Islet precursor cell (in vitro differentiated cells): ENCODE measurements at regions not wholly inside any gene's neighbourhood (a gene's known extent, or its start where the extent isn't known, plus 50 kb on each side); places are given as distances from the start of the nearest gene placed in this dataset.
"Not testable (repeated sequence)": the region's sequence is repeated elsewhere in the genome, so short reads cannot be mapped to it uniquely, and the experiment has no call there.

Source experiments
- DNase-seq: peaks from one replicate; pipeline ENCODE4 v3.0.0-alpha.2; 2018

DNA sequence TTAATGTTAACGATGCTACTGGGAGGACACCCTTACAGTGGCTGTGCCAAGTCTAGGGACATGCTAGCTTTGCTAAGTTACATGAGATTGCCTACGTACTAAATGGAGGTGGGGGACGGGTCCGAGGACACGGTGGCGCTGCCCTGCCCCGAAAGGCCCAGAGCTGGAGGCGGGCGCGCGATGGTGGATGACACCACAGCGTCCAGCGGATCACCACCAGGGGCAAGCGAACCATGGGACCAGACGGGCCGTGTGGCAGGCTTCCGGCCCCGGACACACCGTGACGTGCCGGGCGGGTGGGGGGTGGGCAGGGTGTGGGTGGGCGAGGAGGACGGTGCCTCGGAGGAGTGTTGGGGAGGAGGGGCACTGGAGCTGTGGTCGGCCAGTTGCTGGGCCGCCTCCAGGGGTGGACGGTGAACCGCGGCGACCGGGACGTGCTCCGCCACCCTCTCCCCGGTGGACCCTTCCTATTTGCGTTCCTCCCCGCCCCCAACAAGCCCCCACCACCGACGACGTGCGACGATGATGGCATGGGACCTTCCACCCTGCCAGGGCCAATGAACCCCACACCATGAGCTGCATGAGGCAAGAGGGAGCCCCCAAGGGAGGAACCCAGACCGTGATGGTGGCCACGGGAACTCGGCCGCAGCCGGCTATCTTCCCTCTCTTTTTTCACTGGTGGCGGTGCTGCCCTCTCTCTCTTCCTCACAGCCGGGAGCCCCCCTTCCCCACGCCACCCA, 773.3 kb upstream of the DEFB115 start:
- no peak for DNase-seq

DNA sequence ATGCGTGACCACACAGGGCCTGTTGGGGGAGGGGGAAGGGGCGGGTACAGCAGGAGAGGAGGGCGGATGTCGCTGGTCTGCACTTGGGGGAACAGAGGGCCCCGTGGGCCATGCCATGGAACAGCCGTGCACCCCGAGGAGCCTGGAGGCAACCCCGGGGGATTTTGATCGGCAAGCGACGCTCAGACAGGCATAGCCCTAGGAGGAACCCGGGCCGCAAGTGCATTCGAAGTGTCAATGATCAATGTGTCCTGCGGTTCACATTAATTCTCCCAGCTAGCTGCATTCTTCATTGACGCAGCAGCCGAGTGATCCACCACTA, 772.8 kb upstream of the DEFB115 start:
- DNase-seq: no peak

DNA sequence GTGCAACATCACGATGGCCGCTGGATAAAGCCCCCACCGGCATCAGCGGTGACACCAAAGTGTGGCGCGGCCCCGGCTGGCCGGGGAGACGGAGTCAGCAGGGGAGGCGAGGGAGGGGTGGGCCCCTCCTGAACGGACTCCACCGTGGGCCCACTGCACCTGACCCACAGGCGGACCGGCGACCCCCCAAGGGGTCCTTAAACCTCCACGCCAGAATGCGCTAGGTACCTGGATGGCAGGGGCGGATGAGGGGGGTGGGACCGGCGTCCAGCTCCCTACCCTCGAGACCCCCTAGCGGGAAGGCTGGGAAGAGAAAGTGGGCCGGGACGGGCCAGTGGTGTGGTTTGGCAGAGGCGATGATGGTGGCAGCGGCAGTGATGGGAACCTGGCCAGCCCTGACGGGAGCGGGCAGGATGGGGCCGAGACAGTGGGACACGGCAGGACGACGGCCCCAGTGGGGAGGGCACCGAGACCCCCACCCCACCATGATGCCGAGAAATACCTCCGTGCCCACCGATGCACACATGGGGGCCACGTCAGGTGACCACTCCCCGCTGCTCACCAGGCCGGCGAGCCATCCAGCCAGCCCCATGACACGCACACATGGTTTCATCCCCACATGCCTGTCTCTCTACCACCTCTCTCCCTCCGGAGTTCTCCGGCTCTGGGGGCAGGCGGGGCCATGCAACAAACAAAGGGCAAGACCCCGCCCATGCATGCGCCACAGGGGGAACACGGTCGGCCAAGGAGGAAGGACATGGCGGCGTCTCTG, 771.9 kb upstream of the DEFB115 start:
- DNase-seq: no peak

DNA sequence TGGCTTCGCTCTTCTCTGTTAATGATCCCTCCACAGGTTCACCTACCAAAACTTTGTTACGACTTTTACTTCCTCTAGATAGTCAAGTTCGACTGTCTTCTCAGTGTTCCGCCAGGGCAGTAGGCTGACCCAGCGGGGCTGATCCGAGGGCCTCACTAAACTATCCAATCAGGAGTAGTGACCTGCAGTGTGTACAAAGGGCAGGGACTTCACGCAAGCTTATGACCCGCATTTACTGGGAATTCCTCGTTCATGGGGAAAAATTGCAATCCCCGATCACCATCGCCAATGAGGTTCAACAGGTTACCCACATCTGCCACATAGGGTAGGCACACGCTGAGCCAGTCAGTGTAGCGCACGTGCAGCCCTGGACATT, 771.4 kb upstream of the DEFB115 start:
- no peak for DNase-seq

DNA sequence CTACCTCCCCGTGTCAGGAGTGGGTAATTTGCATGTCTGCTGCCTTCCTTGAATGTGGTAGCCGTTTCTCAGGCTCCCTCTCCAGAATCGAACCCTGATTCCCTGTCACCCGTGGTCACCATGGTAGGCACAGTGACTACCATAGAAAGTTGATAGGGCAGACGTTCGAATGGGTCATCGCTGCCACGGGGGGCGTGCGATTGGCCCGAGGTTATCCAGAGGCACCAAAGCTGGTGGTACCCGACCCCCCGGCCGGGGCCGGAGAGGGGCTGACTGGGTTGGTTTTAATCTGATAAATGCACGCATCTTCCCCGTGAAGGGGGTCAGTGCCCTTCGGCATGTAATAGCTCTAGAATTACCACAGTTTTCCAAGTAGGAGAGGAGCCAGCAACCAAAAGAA, 770.0 kb upstream of the DEFB115 start:
- DNase-seq: not testable (repeated sequence)

DNA sequence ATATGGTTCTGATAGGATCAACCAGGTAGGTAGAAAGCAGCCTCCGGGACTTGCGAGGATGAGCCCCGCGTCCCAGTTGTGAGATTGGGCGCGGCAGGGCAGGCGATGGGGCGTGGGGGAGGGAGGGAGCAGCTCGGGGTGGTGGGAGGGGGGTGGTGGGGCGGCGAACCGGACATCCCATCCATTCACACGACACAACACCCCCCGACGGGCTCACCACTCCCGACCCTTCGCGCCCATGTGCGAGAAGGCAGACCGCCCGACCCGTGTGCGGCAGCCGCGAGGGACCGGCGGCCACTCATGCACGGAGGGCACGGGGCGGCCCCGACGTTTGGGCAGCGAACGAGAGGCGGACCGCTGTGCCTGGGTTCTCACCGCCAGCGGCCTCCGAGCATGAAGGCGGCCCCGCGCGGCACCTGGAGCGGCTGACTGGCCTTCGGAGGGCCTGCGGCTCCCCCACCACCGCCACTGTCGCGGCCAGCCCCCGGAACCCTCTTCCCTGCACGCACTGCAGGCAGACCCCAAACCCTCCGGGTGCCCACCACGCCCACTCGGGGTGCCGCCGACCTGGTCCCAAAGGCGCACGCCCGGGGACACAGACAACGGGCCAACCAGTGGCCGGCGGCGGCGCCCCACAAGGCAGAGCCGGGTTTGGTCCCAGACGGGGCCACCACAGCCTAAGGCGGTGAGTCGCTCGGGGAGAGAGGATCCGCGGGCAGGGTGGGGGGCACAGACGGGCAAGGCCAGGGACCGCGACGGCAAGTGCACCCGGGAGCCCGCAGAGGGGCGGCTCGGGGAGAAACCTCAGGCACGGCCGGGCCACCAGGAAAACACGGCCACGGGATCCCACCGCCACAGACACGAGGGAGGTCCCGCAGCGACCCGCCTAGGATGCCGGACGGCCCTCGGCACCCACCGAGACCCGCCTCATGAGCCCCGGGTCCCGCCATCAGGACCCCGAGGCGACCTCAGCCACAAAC, 769.2 kb upstream of the DEFB115 start:
- no peak for DNase-seq

DNA sequence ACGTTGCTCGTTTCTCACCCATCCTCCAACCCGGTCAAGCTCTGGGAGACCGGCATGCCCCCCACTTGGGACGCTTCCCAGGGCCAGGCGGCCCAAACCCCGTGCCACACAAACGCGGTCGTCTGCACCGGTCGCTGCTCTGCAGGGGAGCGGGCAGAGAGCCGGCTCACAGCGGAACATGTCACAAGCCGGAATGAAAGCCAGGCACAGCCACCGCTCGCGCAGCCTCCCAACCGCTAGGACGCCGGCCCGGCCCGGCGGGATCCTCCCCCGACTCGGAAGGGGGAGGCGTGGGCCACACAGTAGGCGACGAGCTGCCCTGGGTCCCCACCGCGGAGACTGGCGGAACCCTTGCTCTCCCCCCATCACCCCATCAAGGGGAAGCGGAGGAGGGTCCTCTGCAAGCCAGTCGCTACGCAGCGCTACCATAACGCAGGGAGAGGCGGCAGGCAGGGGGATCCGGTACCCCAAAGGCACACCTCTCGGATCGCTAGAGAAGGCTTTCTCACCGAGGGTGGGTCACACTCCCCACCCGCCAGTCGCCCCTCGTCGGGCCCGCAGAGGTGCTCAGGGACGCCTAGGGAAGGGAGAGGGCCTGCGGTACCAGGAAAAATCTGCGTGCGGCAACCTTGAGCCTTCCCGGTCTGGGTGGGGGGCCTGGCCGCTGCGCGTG, 768.4 kb upstream of the DEFB115 start:
- no peak for DNase-seq

DNA sequence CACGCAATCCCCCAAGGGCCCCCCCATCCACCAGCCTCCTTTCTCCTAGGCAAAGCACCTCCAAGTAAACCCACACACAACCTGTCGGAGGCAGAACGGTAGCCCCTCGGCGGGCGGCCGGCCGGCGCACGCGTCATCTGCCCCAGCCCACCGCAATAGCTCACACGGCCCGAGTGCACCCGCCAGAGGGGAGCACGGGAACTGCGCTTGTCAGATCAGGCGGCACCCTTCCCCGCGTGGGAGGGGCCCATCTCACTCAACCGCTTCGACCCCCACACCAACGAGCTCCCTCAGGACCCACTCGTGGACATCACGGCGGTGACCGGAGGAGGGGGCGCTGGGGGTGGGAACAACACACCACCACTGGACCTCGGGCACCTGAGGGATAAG, 767.9 kb upstream of the DEFB115 start:
- no peak for DNase-seq

DNA sequence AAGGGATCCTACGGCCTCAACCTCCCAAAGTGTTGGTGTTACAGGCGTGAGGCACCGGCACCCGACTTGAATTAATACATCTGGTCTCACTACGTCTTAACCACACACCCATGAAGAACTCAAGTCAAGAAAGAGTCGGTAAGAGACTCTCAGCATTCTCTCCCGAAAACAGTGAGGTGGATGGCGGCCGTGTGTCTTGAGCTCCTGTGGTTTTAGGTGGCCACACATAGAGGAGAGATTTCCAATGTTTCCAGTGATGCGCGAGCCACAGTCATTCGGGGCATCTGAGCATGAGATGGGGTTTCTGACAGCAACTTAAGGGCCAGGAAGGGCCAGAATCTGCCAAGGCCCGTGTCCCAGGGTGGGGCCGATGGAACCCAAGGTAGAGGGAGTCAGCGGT, 766.4 kb upstream of the DEFB115 start:
- DNase-seq: no peak

DNA sequence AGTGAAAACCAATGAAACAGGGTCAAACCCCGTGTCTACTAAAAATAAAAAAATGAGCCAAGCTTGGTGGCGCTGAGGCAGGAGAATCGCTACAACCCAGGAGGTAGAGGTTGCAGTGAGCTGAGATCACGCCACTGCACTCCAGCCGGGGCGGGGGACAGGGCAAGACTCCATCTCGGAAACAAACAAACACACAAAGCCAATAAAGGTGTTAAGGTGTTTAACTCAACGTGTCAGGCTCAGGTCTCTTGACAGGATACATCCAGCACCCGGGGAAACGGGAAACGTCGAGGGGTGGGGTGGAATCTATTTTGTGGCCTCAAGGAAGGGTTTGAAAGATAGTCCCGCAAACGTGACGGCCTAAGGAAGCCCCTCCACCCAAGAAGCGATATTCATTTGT, 760.8 kb upstream of the DEFB115 start:
- not testable (repeated sequence) for DNase-seq

DNA sequence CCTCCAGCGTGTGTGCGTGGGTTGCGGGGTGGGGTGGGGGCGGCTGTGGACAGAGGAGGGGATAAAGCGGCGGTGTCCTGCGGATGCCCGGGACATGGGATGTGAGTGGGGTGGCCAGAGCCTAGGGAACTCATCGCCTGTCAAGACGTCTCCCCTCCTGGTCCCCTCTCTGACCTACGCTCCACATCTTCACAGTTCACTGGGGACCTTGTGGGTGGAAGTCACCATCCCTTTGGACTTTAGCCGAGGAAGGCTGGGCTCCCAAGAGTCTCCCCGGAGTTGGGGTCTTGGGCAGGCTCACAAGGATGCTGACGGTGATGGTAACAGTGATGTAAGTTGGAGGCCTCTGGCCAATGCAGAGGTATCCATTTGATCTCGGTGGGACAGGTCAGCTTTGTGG, 760.3 kb upstream of the DEFB115 start:
- DNase-seq: not testable (repeated sequence)

DNA sequence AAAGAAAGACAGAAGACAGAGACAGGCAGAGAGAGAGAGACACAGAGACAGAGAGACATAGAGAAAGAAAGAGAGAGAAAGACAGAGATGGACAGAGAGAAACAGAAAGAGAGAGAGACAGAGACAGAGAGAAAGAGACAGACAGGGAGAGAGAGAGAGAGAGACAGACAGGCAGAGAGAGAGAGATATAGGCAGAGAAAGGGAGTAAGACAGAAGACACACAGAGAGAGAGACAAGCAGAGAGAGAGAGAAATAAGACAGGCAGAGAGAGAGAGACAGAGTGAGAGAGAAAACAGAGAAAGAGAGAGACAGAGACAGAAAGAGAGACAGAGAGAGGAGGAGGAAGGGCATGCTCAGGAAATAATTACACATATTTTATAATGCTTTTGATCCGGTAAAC, 758.3 kb upstream of the DEFB115 start:
- no peak for DNase-seq

DNA sequence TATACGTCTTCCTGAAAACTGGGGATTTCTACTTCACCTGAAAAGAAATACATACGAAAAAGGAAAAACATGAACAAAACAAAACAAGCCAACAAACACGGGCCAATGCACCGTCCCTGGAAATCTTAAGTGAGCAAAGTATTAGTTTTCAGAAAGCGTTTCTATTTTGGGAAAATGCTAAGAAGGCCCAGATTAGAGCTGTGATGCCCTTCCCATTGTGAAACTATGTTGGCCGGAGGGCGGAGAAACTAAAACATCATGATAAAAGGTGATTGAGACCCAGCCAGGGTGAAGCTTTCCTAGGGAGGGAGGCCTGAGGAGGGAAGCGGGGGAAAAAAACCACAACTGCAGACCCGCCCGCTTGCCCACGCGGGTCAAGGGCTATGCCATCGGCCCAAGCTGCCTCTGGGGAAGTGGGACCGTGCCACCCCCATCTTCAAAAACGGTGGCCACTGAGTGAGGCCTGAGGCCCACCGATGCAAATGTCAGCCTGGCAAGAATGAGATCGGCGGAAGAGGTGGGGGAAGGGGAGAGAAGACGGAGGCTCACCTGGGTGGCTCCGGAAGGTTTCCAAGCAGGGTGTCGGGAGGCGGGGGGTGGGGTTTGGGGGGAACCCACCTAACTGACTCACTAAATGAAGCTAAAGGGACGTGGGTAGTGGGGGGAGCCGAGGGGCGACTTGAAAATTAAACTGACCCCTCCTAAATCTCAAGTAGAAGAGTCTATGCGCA, 757.6 kb upstream of the DEFB115 start:
- not testable (repeated sequence) for DNase-seq

DNA sequence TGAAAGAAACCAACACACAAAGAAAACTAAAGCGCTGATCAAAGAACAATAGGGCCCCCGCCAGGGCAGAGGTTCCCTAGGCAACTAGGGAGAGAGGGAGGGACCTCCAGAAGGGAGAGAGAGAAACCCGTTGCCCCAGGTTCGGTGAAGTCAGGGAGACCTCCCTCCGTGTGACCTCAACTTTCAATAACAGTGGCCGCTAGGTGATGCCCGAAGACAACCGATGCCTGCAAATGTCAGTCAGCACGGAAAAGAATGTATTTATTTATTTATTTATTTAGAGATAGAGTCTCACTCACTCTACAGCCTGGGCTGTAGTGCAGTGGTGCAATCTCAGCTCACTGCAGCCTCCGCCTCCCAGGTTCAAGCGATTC, 757.0 kb upstream of the DEFB115 start:
- DNase-seq: peak; percentile 77

DNA sequence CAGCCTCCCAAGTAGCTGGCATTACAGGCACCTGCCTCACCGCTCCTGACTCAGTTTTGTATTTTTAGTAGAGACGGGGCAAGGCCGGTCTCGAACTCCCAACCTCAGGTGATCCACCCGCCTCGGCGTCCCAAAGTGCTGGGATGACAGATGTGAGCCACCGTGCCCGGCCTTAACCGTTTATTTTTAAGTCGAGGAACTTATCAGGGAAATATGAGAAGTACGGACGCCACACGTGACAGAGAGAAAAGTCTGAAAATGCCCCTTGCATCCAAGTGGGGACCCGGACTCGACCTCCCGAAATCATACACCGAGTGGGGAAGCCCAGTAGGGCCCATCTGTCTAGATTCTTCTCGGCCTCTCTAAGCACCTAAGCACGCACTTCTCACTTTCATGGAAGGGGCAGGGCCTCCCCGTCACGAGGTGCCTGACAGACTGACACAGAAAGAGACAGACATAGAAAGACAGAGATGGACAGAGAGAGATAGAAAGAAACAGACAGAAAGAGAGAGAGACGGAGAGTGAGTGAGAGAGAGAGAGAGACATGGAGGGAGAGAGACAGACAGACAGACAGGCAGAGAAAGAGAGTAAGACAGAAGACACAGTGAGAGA, 756.5 kb upstream of the DEFB115 start:
- no peak for DNase-seq

DNA sequence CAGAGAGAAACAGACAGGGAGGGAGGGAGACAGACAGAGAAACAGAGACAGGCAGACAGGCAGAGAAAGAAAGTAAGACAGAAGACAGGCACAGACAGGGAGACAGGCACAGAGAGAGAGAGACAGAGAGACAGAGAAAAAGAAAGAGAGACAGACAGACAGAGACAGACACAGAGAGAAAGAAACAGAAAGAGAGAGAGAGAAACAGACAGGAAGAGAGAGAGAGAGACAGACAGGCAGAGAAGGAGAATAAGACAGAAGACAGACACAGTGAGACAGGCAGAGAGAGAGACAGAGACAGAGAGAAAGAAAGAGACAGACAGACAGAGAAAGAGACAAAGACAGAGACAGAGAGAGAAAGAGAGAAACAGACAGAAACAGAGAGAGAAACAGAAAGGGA, 754.8 kb upstream of the DEFB115 start:
- no peak for DNase-seq

DNA sequence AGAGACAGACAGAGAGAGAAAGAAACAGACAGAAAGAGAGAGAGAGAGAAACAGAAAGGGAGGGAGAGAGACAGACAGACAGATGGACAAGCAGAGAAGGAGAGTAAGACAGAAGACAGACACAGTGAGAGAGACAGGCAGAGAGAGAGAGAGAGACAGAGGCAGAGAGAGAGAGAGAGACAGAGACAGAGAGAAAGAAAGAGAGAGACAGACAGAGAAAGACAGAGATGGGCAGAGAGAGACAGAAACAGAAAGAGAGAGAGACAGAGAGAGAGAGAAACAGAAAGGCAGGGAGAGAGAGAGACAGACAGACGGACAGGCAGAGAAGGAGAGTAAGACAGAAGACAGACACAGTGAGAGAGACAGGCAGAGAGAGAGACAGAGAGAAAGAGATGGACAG, 754.3 kb upstream of the DEFB115 start:
- not testable (repeated sequence) for DNase-seq

DNA sequence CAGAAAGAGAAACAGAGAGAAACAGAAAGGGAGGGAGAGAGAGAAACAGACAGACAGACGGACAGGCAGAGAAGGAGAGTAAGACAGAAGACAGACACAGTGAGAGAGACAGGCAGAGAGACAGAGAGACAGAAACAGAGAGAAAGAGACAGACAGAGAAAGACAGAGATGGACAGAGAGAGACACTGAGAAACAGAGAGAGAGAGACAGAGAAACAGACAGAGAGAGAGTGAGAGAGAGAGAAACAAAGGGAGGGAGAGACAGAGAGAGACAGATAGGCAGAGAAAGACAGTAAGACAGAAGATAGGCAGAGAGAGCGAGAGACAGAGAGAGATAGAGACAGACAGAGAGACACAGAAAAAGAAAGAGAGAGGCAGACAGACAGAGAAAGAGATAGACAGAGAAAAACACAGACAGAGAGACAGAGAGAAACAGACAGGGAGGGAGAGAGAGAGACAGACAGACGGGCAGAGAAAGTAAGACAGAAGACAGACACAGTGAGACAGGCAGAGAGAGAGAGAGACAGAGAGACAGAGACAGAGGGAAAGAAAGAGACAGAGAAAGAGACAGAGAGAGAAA, 753.4 kb upstream of the DEFB115 start:
- DNase-seq: no peak

DNA sequence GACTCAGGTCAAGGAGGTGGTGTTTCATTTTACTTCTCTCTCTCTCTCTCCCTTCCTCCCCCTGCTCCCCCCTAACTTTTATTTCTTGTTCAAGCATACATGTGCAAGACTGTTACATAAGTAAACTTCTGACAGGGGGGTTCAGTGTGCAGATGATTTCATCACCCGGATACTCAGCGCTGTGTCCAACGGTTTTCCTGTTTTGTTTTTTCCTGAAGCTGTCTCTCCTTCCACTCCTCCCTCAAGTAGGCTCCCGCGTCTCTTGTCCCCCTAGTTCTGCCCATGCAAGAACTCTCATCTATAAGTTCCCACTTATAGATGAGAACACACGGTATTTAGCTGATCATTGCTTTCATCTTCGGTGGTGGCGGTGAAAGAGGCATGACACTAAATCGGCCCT, 751.9 kb upstream of the DEFB115 start:
- no peak for DNase-seq

DNA sequence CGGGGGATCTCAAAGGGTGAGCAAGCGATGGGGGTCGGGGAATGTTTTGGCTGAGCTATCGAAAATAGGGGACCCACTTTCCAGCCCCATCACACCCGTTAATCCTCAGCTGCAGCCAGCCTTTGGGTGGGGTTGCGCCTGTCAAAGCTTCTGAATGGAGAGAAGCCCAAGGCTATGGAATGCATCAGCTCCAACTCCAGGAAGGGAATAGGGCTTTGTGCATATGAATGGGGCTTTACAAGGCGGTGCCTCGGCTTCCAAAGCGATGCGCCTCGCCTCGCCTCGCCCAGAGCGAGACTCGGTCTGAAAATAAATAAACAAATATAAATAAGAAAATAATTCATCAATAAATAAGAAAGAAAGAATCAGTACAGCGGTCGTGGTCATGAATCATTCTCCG, 751.4 kb upstream of the DEFB115 start:
- no peak for DNase-seq

DNA sequence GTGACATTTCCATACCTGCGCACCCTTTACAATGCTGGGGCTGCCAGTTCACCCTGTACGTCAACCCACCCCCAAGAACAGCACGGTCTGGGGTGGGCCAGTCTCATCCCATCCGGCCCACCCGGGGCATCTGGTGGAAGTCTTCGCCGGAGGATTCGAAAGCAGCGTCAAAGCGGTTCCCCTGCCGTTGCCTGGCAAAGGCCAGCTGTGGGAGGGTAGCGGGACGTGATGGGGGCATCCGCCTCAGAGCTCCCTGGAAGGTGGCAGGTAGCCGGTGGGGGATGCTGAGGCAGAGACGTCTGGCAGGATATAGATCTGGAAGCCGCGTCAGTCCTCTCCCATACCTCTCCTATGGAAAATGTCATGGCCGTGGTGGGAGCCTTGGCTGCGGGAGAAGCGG, 749.1 kb upstream of the DEFB115 start:
- not testable (repeated sequence) for DNase-seq
